ENCODE measurements at regions not wholly inside any gene's neighbourhood (a gene's known extent, or its start where the extent isn't known, plus 50 kb on each side); places are given as distances from the start of the nearest gene placed in this dataset.
A peak's percentile ranks its signal among the peaks of the same experiment; 100 is the strongest.

- DNase-seq (no peak), ATAC-seq (no peak)
- Histone ChIP-seq H3K4me3 (no peak overlapping the region), H3K36me3 (no peaks in the 10 kb centered on the region), H3K4me1 (no peaks in the 10 kb centered on the region), H3K27ac (no peak overlapping the region), H3K27me3 (no peaks in the 10 kb centered on the region), H3K9me3 (no peaks in the 10 kb centered on the region)
- WGBS, 4 donors: 59 to 61% (median 60%) methylated on average over 1 of the region's 1 CpG
- no peak for TF ChIP-seq POLR2A (IDR thresholded peaks at IDR 0.05)
- TF ChIP-seq, protein P1, sequence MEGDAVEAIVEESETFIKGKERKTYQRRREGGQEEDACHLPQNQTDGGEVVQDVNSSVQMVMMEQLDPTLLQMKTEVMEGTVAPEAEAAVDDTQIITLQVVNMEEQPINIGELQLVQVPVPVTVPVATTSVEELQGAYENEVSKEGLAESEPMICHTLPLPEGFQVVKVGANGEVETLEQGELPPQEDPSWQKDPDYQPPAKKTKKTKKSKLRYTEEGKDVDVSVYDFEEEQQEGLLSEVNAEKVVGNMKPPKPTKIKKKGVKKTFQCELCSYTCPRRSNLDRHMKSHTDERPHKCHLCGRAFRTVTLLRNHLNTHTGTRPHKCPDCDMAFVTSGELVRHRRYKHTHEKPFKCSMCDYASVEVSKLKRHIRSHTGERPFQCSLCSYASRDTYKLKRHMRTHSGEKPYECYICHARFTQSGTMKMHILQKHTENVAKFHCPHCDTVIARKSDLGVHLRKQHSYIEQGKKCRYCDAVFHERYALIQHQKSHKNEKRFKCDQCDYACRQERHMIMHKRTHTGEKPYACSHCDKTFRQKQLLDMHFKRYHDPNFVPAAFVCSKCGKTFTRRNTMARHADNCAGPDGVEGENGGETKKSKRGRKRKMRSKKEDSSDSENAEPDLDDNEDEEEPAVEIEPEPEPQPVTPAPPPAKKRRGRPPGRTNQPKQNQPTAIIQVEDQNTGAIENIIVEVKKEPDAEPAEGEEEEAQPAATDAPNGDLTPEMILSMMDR (IDR thresholded peaks at IDR 0.05): no peak
- intact Hi-C loops (cut with DNase I): no loop called here
Observed at GRCh38 chr4:96162636-96163035, 322.7 kb downstream of the PDHA2 start.

DNA sequence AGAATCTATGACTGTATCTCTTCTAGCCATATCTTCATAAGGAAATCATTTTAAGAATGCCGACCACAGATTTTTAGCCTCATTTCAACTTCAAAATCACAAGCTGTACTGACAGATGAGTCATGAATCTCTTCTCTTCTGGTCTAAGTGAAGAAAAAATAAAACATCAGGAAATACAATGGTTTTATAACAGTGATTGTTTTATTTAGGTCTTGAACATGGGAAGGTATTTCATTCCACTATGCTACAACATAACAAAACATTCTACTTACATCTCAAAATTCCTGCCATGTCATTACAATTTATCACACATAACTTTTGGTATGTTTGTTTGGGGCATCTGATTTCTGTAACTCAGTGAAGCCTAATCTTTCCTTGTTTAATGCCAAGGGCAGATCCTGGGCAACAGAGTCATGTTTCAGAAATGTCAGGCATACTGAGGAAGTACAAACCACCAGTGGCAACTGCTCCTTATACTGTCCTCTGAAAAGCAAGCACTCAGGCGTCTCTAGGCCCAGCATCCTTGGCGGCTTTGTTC, 325.0 kb downstream of the PDHA2 start:
- WGBS, 4 donors: 83 to 88% (median 85%) methylated on average over 3 of the region's 3 CpGs
- Histone ChIP-seq H3K4me1 (no peaks in the 10 kb centered on the region), H3K4me3 (no peak overlapping the region), H3K9me3 (no peaks in the 10 kb centered on the region), H3K27ac (no peak overlapping the region), H3K27me3 (no peaks in the 10 kb centered on the region), H3K36me3 (no peaks in the 10 kb centered on the region)
- ATAC-seq (no peak), DNase-seq (no peak)
- TF ChIP-seq POLR2A (IDR thresholded peaks at IDR 0.05): no peak
- TF ChIP-seq, protein P1 (IDR thresholded peaks at IDR 0.05): no peak
- intact Hi-C loops (cut with DNase I): no loop called here

- Histone ChIP-seq H3K27ac (no peak overlapping the region), H3K4me1 (no peaks in the 10 kb centered on the region), H3K27me3 (no peaks in the 10 kb centered on the region), H3K9me3 (no peaks in the 10 kb centered on the region), H3K36me3 (no peaks in the 10 kb centered on the region), H3K4me3 (no peak overlapping the region)
- intact Hi-C loops (cut with DNase I): no loop called here
- no peak for TF ChIP-seq POLR2A (IDR thresholded peaks at IDR 0.05)
- TF ChIP-seq, protein P1 (IDR thresholded peaks at IDR 0.05): no peak
- DNase-seq: no peak
- no peak for ATAC-seq
Observed at GRCh38 chr4:96166806-96167205, 326.9 kb downstream of the PDHA2 start.

GRCh38 chr4:96170198-96170597, 330.3 kb downstream of the PDHA2 start:
- no peaks in the 10 kb centered on the region for H3K27me3 ChIP-seq
- ATAC-seq (no peak), DNase-seq (peak in 1 of 5 donors; percentile 20)
- TF ChIP-seq POLR2A (IDR thresholded peaks at IDR 0.05): no peak
- TF ChIP-seq, protein P1 (IDR thresholded peaks at IDR 0.05): no peak
- intact Hi-C loops (cut with DNase I): no loop called here
- H3K4me1 ChIP-seq: no peaks in the 10 kb centered on the region
- no peaks in the 10 kb centered on the region for H3K9me3 ChIP-seq
- H3K4me3 ChIP-seq: no peak overlapping the region
- no peak overlapping the region for H3K27ac ChIP-seq
- H3K36me3 ChIP-seq: no peaks in the 10 kb centered on the region
- 96 to 97% (median 97%) methylated on average over 13 to 14 of the region's 14 CpGs for WGBS, 4 donors
